Thyroid gland (tissue), 4 donors: ENCODE measurements at regions not wholly inside any gene's neighbourhood (a gene's known extent, or its start where the extent isn't known, plus 50 kb on each side); places are given as distances from the start of the nearest gene placed in this dataset.

Experiments used
- POLR2A ChIP-seq, 2 donors: fragments of 450-650 bp; IDR thresholded peaks; one replicate each; pipeline ENCODE4 v1.6.1; 2017; ENCODE audit warnings: antibody characterized with exemption in 2 of 2, mild to moderate bottlenecking in 2 of 2, moderate library complexity in 1 of 2
- TF ChIP-seq, protein P1 (sequence below), 6 experiments: fragments of 200-600 bp in 3 of 6; fragments of 450-650 bp in 3 of 6; sonication (generic) in 3 of 6; IDR thresholded peaks; one replicate each; pipeline ENCODE4 v1.5.1; 2016 to 2019; ENCODE audit warnings: antibody characterized with exemption in 6 of 6, mild to moderate bottlenecking in 2 of 6, inconsistent platforms in 1 of 6, moderate library complexity in 1 of 6

DNA sequence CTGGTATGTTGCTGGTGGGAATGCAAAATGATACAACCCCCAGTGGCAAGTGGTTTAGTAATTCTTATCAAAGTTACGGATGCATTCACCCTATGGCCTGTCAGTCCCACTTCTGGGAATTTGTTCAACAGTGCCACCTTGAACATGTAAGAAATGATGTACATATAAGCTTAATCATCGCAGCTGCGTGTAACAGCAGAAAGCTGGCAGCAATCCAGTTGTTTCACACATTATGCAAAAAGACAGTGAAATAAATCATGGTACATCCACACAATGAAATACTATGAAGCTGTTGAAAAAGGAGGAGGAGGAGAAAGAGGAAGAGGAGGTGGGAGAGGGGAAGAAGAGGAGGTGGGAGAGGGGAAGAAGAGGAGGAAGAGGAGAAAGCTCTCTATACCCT lies 76.2 kb upstream of the MYL10 start:
- TF ChIP-seq, protein P1, sequence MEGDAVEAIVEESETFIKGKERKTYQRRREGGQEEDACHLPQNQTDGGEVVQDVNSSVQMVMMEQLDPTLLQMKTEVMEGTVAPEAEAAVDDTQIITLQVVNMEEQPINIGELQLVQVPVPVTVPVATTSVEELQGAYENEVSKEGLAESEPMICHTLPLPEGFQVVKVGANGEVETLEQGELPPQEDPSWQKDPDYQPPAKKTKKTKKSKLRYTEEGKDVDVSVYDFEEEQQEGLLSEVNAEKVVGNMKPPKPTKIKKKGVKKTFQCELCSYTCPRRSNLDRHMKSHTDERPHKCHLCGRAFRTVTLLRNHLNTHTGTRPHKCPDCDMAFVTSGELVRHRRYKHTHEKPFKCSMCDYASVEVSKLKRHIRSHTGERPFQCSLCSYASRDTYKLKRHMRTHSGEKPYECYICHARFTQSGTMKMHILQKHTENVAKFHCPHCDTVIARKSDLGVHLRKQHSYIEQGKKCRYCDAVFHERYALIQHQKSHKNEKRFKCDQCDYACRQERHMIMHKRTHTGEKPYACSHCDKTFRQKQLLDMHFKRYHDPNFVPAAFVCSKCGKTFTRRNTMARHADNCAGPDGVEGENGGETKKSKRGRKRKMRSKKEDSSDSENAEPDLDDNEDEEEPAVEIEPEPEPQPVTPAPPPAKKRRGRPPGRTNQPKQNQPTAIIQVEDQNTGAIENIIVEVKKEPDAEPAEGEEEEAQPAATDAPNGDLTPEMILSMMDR (IDR thresholded peaks at IDR 0.05), result no peak
- no peak for TF ChIP-seq POLR2A (IDR thresholded peaks at IDR 0.05)
